HepG2 (cell line): ENCODE measurements at regions not wholly inside any gene's neighbourhood (a gene's known extent, or its start where the extent isn't known, plus 50 kb on each side); places are given as distances from the start of the nearest gene placed in this dataset.

ENCODE experiments used
- ATAC-seq: fragments of 200-7000 bp; cut with Tn5 transposase; 3 replicates; pipeline ENCODE4 v1.9.1; 2020; ENCODE audit warnings: mild to moderate bottlenecking, moderate library complexity
- BruUV-seq: library from RNA; stranded (reverse); fragments of 400-500 nt; replicated peaks from 2 replicates; lab custom pipeline; 2021; lab: Mats Ljungman, UMichigan
- CTCF ChIA-PET: fragments of 300-600 bp; formaldehyde crosslinking; extraction: SDS; loops from one replicate; lab custom pipeline; 2021; ENCODE audit warnings: low total read pairs, inconsistent platforms, low intra/inter-chr PET ratio; lab: Yijun Ruan, JAX
- POLR2A ChIA-PET: fragments of 350-600 bp; sonication (Branson Sonifier 250); formaldehyde crosslinking; loops from one replicate; lab custom pipeline; 2020; ENCODE audit warnings: antibody characterized with exemption, inconsistent platforms; lab: Yijun Ruan, JAX
- DNase-seq: peaks from one replicate; pipeline ENCODE4 v3.0.0-alpha.2; 2015; ENCODE audit warnings: low spot score
- FAIRE-seq: peaks from 3 replicates; lab custom pipeline; 2011; peaks lifted over from hg19 to GRCh38; lab: Jason Lieb, UNC
- H2AFZ ChIP-seq: one replicate; pipeline ENCODE4 v1.6.1; 2011; ENCODE audit warnings: low read length, inconsistent platforms
- H3K27ac ChIP-seq: fragments of 300-600 bp; 3 replicates; pipeline ENCODE4 v1.8.0; 2011; ENCODE audit warnings: mixed run types, mild to moderate bottlenecking, mixed read lengths, low read length, inconsistent platforms; ENCODE audit not compliant: insufficient read depth; ENCODE audit errors: extremely low read length
- H3K27me3 ChIP-seq, 2 experiments: fragments of 200-600 bp in 1 of 2; 2 replicates in 1 of 2; 3 replicates in 1 of 2; pipeline versions ENCODE4 v1.6.0 to v1.8.0; 2011; ENCODE audit warnings: low read length in 2 of 2, mild to moderate bottlenecking in 2 of 2, moderate library complexity in 2 of 2, inconsistent platforms in 1 of 2; ENCODE audit not compliant: insufficient read depth in 2 of 2, control insufficient read depth in 1 of 2
- H3K36me3 ChIP-seq, 2 experiments: fragments of 200-600 bp in 1 of 2; replicated peaks in 1 of 2; 2 replicates in 1 of 2; 3 replicates in 1 of 2; pipeline versions ENCODE4 v1.5.1 to v1.8.0; 2011; ENCODE audit warnings: low read length in 2 of 2, inconsistent platforms in 1 of 2; ENCODE audit not compliant: insufficient read depth in 2 of 2, control insufficient read depth in 1 of 2
- H3K4me1 ChIP-seq: 2 replicates; pipeline ENCODE4 v1.5.1; 2012; ENCODE audit warnings: low read length, inconsistent platforms; ENCODE audit not compliant: insufficient read depth
- H3K4me2 ChIP-seq: 2 replicates; pipeline ENCODE4 v1.6.0; 2011; ENCODE audit warnings: low read depth, low read length, inconsistent platforms
- H3K4me3 ChIP-seq, 3 experiments: fragments of 200-600 bp in 1 of 3; sonication (generic), shearing (Covaris generic) in 1 of 3; replicated peaks in 1 of 3; 2 replicates each; pipeline ENCODE4 v1.5.1; 2011 to 2016; ENCODE audit warnings: low read length in 3 of 3, inconsistent platforms in 2 of 3, low read depth in 2 of 3, mild to moderate bottlenecking in 2 of 3, control low read depth in 1 of 3, mixed read lengths in 1 of 3; ENCODE audit not compliant: insufficient read depth in 1 of 3
- H3K79me2 ChIP-seq: one replicate; pipeline ENCODE4 v1.6.1; 2011; ENCODE audit warnings: low read length, inconsistent platforms; ENCODE audit not compliant: insufficient read depth
- H3K9ac ChIP-seq: 2 replicates; pipeline ENCODE4 v1.6.0; 2011; ENCODE audit warnings: mild to moderate bottlenecking, low read depth, low read length, inconsistent platforms; ENCODE audit not compliant: insufficient read depth
- H3K9me3 ChIP-seq: 2 replicates; pipeline ENCODE4 v1.5.1; 2012; ENCODE audit warnings: mild to moderate bottlenecking, low read length
- H4K20me1 ChIP-seq: 2 replicates; pipeline ENCODE4 v1.6.0; 2011; ENCODE audit warnings: inconsistent platforms, mild to moderate bottlenecking, low read length, moderate library complexity; ENCODE audit not compliant: insufficient read depth
- KLF12 ChIP-seq: sonication (generic); formaldehyde crosslinking; IDR thresholded peaks from 2 replicates; pipeline ENCODE4 v1.4.0; 2020; ENCODE audit warnings: missing genetic modification reagents, borderline replicate concordance
- MLX ChIP-seq: IDR thresholded peaks from 2 replicates; pipeline ENCODE4 v1.6.1; 2016
- MTA1 ChIP-seq: sonication (generic); formaldehyde crosslinking; IDR thresholded peaks from 2 replicates; pipeline ENCODE4 v1.4.0; 2020; ENCODE audit warnings: missing genetic modification reagents, mild to moderate bottlenecking, borderline replicate concordance
- NFE2 ChIP-seq: sonication (generic); formaldehyde crosslinking; IDR thresholded peaks from 2 replicates; pipeline ENCODE4 v1.4.0; 2020; ENCODE audit warnings: missing genetic modification reagents
- REPIN1 ChIP-seq: sonication (generic); formaldehyde crosslinking; IDR thresholded peaks from 2 replicates; pipeline ENCODE4 v1.8.0; 2022; ENCODE audit warnings: missing genetic modification reagents, low read depth, mild to moderate bottlenecking, borderline replicate concordance
- TCF7L2 ChIP-seq: IDR thresholded peaks from 2 replicates; pipeline ENCODE4 v1.6.1; 2011; ENCODE audit warnings: mild to moderate bottlenecking, low read depth, low read length, moderate library complexity
- ZBTB39 ChIP-seq: sonication (generic); formaldehyde crosslinking; IDR thresholded peaks from 2 replicates; pipeline ENCODE4 v1.5.0; 2020; ENCODE audit warnings: missing genetic modification reagents
- ZEB1 ChIP-seq: IDR thresholded peaks from 2 replicates; pipeline ENCODE4 v1.6.1; 2012; ENCODE audit warnings: mild to moderate bottlenecking, low read depth, inconsistent platforms; ENCODE audit not compliant: insufficient replicate concordance
- ZMYM2 ChIP-seq: sonication (generic); formaldehyde crosslinking; IDR thresholded peaks from 2 replicates; pipeline ENCODE4 v1.8.0; 2022; ENCODE audit warnings: mild to moderate bottlenecking, missing genetic modification reagents
- ZNF281 ChIP-seq: sonication (generic); formaldehyde crosslinking; IDR thresholded peaks from 2 replicates; pipeline ENCODE4 v1.4.0; 2020; ENCODE audit warnings: missing genetic modification reagents, borderline replicate concordance
- WGBS: methylation state at CpG from one replicate; pipeline ENCODE4 v1.1.6; 2017; ENCODE audit warnings: low lambda C conversion rate; 5-methylcytosine and 5-hydroxymethylcytosine counted together
- in situ Hi-C: cut with HindIII; loops from 2 replicates; pipeline ENCODE4 v1.10.0; 2017; ENCODE audit warnings: low pct_unique_long_range_greater_than_20kb; ENCODE audit not compliant: extremely low pct_ligation_motif_present
- intact Hi-C: fragments of 100-400 bp; cut with micrococcal nuclease; formaldehyde crosslinking; loops from one replicate; pipeline ENCODE4 v1.10.0; 2022; ENCODE audit not compliant: unreplicated experiment

DNA sequence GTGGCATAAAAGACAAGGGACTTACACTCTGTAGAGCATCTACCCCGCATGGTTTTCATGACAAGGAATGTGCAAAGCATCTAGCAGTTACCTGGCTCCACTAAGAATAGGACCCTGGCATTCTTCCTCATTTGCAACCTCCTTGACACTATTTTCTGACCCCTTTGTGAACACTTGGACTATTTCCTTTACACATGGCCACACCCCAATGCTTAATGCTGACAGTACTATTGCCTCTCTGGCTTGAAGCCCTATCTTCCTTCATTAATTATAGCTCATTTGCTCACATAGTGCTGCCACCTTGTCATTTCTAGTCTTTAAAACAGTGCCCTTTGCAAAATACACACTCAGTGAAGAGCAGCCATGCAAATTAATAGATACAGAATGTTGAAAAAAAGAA is 226.3 kb upstream of the VCX3A start:
- DNase-seq (no peak), ATAC-seq (no peak), FAIRE-seq (no peak)
- H3K27ac ChIP-seq = no peak overlapping the region
- no peaks in the 10 kb centered on the region for H3K4me1 ChIP-seq
- no peaks in the 10 kb centered on the region for H3K27me3 ChIP-seq
- WGBS = 0% methylated on average over 1 of the region's 1 CpG
- in situ Hi-C loops (no loop called here), intact Hi-C loops (no loop called here)
- H3K4me3 ChIP-seq = no peak overlapping the region
- no peak overlapping the region for H3K4me2 ChIP-seq
- H2AFZ ChIP-seq = no peak overlapping the region
- no peaks in the 10 kb centered on the region for H3K9me3 ChIP-seq
- TF ChIP-seq MTA1 (CRISPR knock-in tag) (no peak), TCF7L2 (no peak), REPIN1 (CRISPR knock-in tag) (no peak), NFE2 (CRISPR knock-in tag) (no peak), ZMYM2 (no peak), ZEB1 (no peak), ZBTB39 (CRISPR knock-in tag) (no peak), ZNF281 (no peak), KLF12 (CRISPR knock-in tag) (no peak), MLX (CRISPR knock-in tag) (no peak)
- H3K79me2 ChIP-seq = no peaks in the 10 kb centered on the region
- no peak overlapping the region for H3K9ac ChIP-seq
- ChIA-PET CTCF (no interaction called here), POLR2A (no interaction called here)
- no peaks in the 10 kb centered on the region for H3K36me3 ChIP-seq
- no peaks in the 10 kb centered on the region for H4K20me1 ChIP-seq
- BruUV-seq = no TSS peak
